GM23338 (cell line): ENCODE measurements at regions not wholly inside any gene's neighbourhood (a gene's known extent, or its start where the extent isn't known, plus 50 kb on each side); places are given as distances from the start of the nearest gene placed in this dataset.

Experiments
- ATAC-seq: fragments of 200-7000 bp; cut with Tn5 transposase; 3 replicates; pipeline ENCODE4 v1.9.1; 2020
- DNase-seq: peaks from one replicate; pipeline ENCODE4 v3.0.0-alpha.2; 2015; ENCODE audit warnings: low spot score
- H2AFZ ChIP-seq: fragments of 200-600 bp; sonication (generic); 2 replicates; pipeline ENCODE4 v1.8.0; 2016; ENCODE audit warnings: antibody characterized with exemption, mild to moderate bottlenecking, moderate library complexity
- H3F3A ChIP-seq: fragments of 200-600 bp; sonication (generic); replicated peaks from 2 replicates; pipeline ENCODE4 v1.8.0; 2017; ENCODE audit warnings: antibody characterized with exemption, mixed run types, low read depth
- H3K27ac ChIP-seq: fragments of 200-600 bp; sonication (generic); 2 replicates; pipeline ENCODE4 v1.6.1; 2016; ENCODE audit warnings: low read depth
- H3K27me3 ChIP-seq: fragments of 200-600 bp; sonication (generic); 2 replicates; pipeline ENCODE4 v1.8.0; 2016; ENCODE audit warnings: mild to moderate bottlenecking, mixed run types, moderate library complexity; ENCODE audit not compliant: insufficient read depth
- H3K36me3 ChIP-seq: fragments of 200-600 bp; sonication (generic); 2 replicates; pipeline ENCODE4 v1.8.0; 2016; ENCODE audit warnings: mild to moderate bottlenecking; ENCODE audit not compliant: insufficient read depth
- H3K4me1 ChIP-seq: fragments of 200-600 bp; sonication (generic); 2 replicates; pipeline ENCODE4 v1.8.0; 2016; ENCODE audit warnings: mild to moderate bottlenecking, moderate library complexity; ENCODE audit not compliant: insufficient read depth
- H3K4me2 ChIP-seq: fragments of 200-600 bp; sonication (generic); 2 replicates; pipeline ENCODE4 v1.7.1; 2017; ENCODE audit warnings: mixed run types
- H3K4me3 ChIP-seq: fragments of 200-600 bp; sonication (generic); 2 replicates; pipeline ENCODE4 v1.6.1; 2016; ENCODE audit warnings: mixed run types
- H3K79me2 ChIP-seq: fragments of 200-600 bp; sonication (generic); replicated peaks from 2 replicates; pipeline ENCODE4 v1.8.0; 2017; ENCODE audit warnings: mild to moderate bottlenecking; ENCODE audit not compliant: insufficient read depth
- H3K9me2 ChIP-seq: fragments of 200-600 bp; sonication (generic); 2 replicates; pipeline ENCODE4 v1.8.0; 2017; ENCODE audit not compliant: insufficient read depth
- H4K20me1 ChIP-seq: fragments of 200-600 bp; sonication (generic); replicated peaks from 2 replicates; pipeline ENCODE4 v1.8.0; 2017; ENCODE audit warnings: mild to moderate bottlenecking; ENCODE audit not compliant: insufficient read depth
- H3K27ac Mint-ChIP-seq: 2 replicates; pipeline ENCODE4 v1.8.0; 2020; ENCODE audit warnings: inconsistent platforms, mild to moderate bottlenecking, moderate library complexity, mixed read lengths
- H3K27me3 Mint-ChIP-seq: 3 replicates; pipeline ENCODE4 v1.8.0; 2022; ENCODE audit warnings: low read depth, mild to moderate bottlenecking, moderate library complexity, mixed read lengths, inconsistent platforms; ENCODE audit not compliant: insufficient read depth, poor library complexity
- H3K36me3 Mint-ChIP-seq: 3 replicates; pipeline ENCODE4 v1.8.0; 2021; ENCODE audit warnings: low read depth, mild to moderate bottlenecking, inconsistent platforms, moderate library complexity, mixed read lengths
- H3K4me1 Mint-ChIP-seq: 3 replicates; pipeline ENCODE4 v1.8.0; 2020; ENCODE audit warnings: mild to moderate bottlenecking, inconsistent platforms, mixed read lengths
- H3K4me3 Mint-ChIP-seq: 3 replicates; pipeline ENCODE4 v1.8.0; 2021; ENCODE audit warnings: moderate library complexity, mild to moderate bottlenecking, inconsistent platforms, mixed read lengths
- H3K9me3 Mint-ChIP-seq: 3 replicates; pipeline ENCODE4 v1.8.0; 2020; ENCODE audit warnings: moderate library complexity, mild to moderate bottlenecking, inconsistent platforms, mixed read lengths
- JUNB ChIP-seq: IDR thresholded peaks from one replicate; pipeline ENCODE4 v1.6.1; 2016; ENCODE audit warnings: antibody characterized with exemption; ENCODE audit not compliant: unreplicated experiment
- ZNF114 ChIP-seq: fragments of 250-450 bp; sonication (Bioruptor Pico); IDR thresholded peaks from 2 replicates; pipeline ENCODE4 v1.5.0; 2020; ENCODE audit warnings: mild to moderate bottlenecking, moderate library complexity
- TF ChIP-seq, protein P1 (sequence below): IDR thresholded peaks from 2 replicates; pipeline ENCODE4 v1.6.1; 2016; ENCODE audit warnings: antibody characterized with exemption
- TF ChIP-seq, protein P2 (sequence below): fragments of 250-450 bp; sonication (Bioruptor Pico); IDR thresholded peaks from 2 replicates; pipeline ENCODE4 v1.5.0; 2020; ENCODE audit warnings: mild to moderate bottlenecking, moderate library complexity
- TF ChIP-seq, protein P3 (sequence below), 2 experiments: fragments of 200-600 bp in 1 of 2; sonication (generic) in 1 of 2; conservative IDR thresholded peaks; 2 replicates each; pipeline versions ENCODE4 v1.5.1 to v1.6.1; 2016 to 2017; ENCODE audit warnings: antibody characterized with exemption in 2 of 2, low read depth in 2 of 2, mild to moderate bottlenecking in 2 of 2, moderate library complexity in 1 of 2

DNA sequence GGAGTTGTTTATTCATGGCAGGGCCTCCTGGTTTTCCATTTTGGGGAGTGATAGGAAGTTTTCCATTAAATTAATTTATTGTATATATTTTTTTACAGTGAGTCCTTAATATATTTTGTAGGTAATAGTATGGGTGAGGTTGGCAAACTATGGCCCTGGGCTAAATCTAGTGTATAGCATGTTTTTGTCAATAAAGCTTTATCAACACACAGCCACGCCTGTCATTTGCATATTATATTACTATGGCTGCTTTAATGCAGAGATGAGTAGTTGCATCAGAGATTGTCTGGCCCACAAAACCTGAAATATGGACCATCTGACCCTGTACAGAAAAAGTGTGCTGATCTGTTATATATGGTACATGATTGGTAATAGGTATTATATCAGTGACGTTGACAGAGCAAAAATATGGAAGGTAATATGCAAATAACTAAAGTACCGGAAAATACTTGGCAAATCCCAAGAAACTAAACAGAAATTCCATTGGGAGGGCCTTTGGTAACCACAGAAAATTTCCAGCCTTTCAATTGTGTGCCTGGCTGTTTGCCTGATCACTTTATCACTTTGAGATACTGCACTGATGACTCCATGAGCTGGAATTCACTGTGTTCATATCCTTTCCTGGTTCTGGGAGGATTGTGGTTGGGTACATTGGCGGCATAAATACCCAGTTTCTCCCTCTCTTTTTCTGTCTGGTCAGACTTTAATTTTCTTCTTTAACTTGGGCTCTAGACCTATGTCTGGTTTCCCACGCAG, 61.7 kb upstream of the RFLNA start:
- H3K4me3 Mint-ChIP-seq, result no peak overlapping the region
- DNase-seq (no peak), ATAC-seq (no peak)
- Histone ChIP-seq H3K9me2 (peaks cover 18% of the 10 kb centered on the region), H3K79me2 (no peaks in the 10 kb centered on the region), H3K27me3 (no peaks in the 10 kb centered on the region), H4K20me1 (no peaks in the 10 kb centered on the region), H3K4me3 (no peak overlapping the region), H3K36me3 (no peaks in the 10 kb centered on the region), H2AFZ (no peak overlapping the region), H3K27ac (no peak overlapping the region), H3K4me2 (no peak overlapping the region), H3K4me1 (no peaks in the 10 kb centered on the region), H3F3A (no peaks in the 10 kb centered on the region)
- H3K4me1 Mint-ChIP-seq, result no peaks in the 10 kb centered on the region
- peaks cover 2% of the 10 kb centered on the region for H3K27me3 Mint-ChIP-seq
- H3K36me3 Mint-ChIP-seq, result peaks cover 15% of the 10 kb centered on the region
- H3K27ac Mint-ChIP-seq, result no peak overlapping the region
- peaks cover 23% of the 10 kb centered on the region for H3K9me3 Mint-ChIP-seq
- TF ChIP-seq, protein P1, sequence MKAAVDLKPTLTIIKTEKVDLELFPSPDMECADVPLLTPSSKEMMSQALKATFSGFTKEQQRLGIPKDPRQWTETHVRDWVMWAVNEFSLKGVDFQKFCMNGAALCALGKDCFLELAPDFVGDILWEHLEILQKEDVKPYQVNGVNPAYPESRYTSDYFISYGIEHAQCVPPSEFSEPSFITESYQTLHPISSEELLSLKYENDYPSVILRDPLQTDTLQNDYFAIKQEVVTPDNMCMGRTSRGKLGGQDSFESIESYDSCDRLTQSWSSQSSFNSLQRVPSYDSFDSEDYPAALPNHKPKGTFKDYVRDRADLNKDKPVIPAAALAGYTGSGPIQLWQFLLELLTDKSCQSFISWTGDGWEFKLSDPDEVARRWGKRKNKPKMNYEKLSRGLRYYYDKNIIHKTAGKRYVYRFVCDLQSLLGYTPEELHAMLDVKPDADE, result no peak
- TF ChIP-seq ZNF114 (CRISPR knock-in tag) (no peak), JUNB (no peak)
- TF ChIP-seq, protein P2, sequence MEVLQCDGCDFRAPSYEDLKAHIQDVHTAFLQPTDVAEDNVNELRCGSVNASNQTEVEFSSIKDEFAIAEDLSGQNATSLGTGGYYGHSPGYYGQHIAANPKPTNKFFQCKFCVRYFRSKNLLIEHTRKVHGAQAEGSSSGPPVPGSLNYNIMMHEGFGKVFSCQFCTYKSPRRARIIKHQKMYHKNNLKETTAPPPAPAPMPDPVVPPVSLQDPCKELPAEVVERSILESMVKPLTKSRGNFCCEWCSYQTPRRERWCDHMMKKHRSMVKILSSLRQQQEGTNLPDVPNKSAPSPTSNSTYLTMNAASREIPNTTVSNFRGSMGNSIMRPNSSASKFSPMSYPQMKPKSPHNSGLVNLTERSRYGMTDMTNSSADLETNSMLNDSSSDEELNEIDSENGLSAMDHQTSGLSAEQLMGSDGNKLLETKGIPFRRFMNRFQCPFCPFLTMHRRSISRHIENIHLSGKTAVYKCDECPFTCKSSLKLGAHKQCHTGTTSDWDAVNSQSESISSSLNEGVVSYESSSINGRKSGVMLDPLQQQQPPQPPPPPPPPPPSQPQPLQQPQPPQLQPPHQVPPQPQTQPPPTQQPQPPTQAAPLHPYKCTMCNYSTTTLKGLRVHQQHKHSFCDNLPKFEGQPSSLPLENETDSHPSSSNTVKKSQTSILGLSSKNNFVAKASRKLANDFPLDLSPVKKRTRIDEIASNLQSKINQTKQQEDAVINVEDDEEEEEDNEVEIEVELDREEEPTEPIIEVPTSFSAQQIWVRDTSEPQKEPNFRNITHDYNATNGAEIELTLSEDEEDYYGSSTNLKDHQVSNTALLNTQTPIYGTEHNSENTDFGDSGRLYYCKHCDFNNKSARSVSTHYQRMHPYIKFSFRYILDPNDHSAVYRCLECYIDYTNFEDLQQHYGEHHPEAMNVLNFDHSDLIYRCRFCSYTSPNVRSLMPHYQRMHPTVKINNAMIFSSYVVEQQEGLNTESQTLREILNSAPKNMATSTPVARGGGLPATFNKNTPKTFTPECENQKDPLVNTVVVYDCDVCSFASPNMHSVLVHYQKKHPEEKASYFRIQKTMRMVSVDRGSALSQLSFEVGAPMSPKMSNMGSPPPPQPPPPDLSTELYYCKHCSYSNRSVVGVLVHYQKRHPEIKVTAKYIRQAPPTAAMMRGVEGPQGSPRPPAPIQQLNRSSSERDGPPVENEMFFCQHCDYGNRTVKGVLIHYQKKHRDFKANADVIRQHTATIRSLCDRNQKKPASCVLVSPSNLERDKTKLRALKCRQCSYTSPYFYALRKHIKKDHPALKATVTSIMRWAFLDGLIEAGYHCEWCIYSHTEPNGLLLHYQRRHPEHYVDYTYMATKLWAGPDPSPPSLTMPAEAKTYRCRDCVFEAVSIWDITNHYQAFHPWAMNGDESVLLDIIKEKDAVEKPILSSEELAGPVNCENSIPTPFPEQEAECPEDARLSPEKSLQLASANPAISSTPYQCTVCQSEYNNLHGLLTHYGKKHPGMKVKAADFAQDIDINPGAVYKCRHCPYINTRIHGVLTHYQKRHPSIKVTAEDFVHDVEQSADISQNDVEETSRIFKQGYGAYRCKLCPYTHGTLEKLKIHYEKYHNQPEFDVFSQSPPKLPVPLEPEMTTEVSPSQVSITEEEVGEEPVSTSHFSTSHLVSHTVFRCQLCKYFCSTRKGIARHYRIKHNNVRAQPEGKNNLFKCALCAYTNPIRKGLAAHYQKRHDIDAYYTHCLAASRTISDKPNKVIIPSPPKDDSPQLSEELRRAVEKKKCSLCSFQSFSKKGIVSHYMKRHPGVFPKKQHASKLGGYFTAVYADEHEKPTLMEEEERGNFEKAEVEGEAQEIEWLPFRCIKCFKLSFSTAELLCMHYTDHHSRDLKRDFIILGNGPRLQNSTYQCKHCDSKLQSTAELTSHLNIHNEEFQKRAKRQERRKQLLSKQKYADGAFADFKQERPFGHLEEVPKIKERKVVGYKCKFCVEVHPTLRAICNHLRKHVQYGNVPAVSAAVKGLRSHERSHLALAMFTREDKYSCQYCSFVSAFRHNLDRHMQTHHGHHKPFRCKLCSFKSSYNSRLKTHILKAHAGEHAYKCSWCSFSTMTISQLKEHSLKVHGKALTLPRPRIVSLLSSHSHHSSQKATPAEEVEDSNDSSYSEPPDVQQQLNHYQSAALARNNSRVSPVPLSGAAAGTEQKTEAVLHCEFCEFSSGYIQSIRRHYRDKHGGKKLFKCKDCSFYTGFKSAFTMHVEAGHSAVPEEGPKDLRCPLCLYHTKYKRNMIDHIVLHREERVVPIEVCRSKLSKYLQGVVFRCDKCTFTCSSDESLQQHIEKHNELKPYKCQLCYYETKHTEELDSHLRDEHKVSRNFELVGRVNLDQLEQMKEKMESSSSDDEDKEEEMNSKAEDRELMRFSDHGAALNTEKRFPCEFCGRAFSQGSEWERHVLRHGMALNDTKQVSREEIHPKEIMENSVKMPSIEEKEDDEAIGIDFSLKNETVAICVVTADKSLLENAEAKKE (CRISPR knock-in tag), result no peak
- TF ChIP-seq, protein P3, sequence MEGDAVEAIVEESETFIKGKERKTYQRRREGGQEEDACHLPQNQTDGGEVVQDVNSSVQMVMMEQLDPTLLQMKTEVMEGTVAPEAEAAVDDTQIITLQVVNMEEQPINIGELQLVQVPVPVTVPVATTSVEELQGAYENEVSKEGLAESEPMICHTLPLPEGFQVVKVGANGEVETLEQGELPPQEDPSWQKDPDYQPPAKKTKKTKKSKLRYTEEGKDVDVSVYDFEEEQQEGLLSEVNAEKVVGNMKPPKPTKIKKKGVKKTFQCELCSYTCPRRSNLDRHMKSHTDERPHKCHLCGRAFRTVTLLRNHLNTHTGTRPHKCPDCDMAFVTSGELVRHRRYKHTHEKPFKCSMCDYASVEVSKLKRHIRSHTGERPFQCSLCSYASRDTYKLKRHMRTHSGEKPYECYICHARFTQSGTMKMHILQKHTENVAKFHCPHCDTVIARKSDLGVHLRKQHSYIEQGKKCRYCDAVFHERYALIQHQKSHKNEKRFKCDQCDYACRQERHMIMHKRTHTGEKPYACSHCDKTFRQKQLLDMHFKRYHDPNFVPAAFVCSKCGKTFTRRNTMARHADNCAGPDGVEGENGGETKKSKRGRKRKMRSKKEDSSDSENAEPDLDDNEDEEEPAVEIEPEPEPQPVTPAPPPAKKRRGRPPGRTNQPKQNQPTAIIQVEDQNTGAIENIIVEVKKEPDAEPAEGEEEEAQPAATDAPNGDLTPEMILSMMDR (conservative IDR thresholded peaks at IDR 0.05; ENCODE audit: low read depth in 2 of 2), result no peak
